Fibroblast of lung (primary cell): ENCODE measurements at regions not wholly inside any gene's neighbourhood (a gene's known extent, or its start where the extent isn't known, plus 50 kb on each side); places are given as distances from the start of the nearest gene placed in this dataset.
A peak's percentile ranks its signal among the peaks of the same experiment; 100 is the strongest.

Experiments used
- DNase-seq, 2 donors: peaks; one replicate each; pipeline versions ENCODE4 v3.0.0 to v3.0.0-alpha.2; 2010; ENCODE audit warnings: low read depth in 2 of 2
- H2AFZ ChIP-seq: 2 replicates; pipeline ENCODE4 v1.5.1; 2012; ENCODE audit warnings: low read length, control low read depth, inconsistent platforms
- H3K27ac ChIP-seq: 2 replicates; pipeline ENCODE4 v1.5.1; 2011; ENCODE audit warnings: low read length, control low read depth; ENCODE audit not compliant: insufficient read depth
- H3K27me3 ChIP-seq: 2 replicates; pipeline ENCODE4 v1.5.1; 2011; ENCODE audit warnings: mild to moderate bottlenecking, low read length; ENCODE audit not compliant: control insufficient read depth, insufficient read depth
- H3K36me3 ChIP-seq: 2 replicates; pipeline ENCODE4 v1.5.1; 2011; ENCODE audit warnings: low read length; ENCODE audit not compliant: control insufficient read depth, insufficient read depth
- H3K4me1 ChIP-seq: 2 replicates; pipeline ENCODE4 v1.5.1; 2011; ENCODE audit warnings: low read length; ENCODE audit not compliant: control insufficient read depth, insufficient read depth; ENCODE audit errors: extremely low read depth
- H3K4me2 ChIP-seq: 2 replicates; pipeline ENCODE4 v1.5.1; 2011; ENCODE audit warnings: low read length, control low read depth; ENCODE audit not compliant: insufficient read depth; ENCODE audit errors: extremely low read depth
- H3K4me3 ChIP-seq, 4 experiments: fragments of 200-600 bp in 1 of 4; sonication (generic) in 1 of 4; replicated peaks in 1 of 4; 2 replicates each; pipeline ENCODE4 v1.5.1; 2011 to 2016; ENCODE audit warnings: low read length in 4 of 4, low read depth in 3 of 4, mild to moderate bottlenecking in 3 of 4, control low read depth in 2 of 4, inconsistent platforms in 1 of 4, mixed read lengths in 1 of 4; ENCODE audit not compliant: insufficient read depth in 1 of 4; ENCODE audit errors: control extremely low read depth in 1 of 4
- H3K79me2 ChIP-seq: 2 replicates; pipeline ENCODE4 v1.5.1; 2012; ENCODE audit warnings: mild to moderate bottlenecking, low read length, inconsistent platforms; ENCODE audit not compliant: control insufficient read depth, insufficient read depth
- H3K9ac ChIP-seq: 2 replicates; pipeline ENCODE4 v1.5.1; 2011; ENCODE audit warnings: mild to moderate bottlenecking, low read length, control low read depth; ENCODE audit not compliant: insufficient read depth
- H3K9me3 ChIP-seq: 2 replicates; pipeline ENCODE4 v1.5.1; 2012; ENCODE audit warnings: low read depth, low read length; ENCODE audit not compliant: control insufficient read depth, insufficient read depth
- H4K20me1 ChIP-seq: 2 replicates; pipeline ENCODE4 v1.5.1; 2011; ENCODE audit warnings: low read length; ENCODE audit not compliant: control insufficient read depth, insufficient read depth; ENCODE audit errors: extremely low read depth
- CTCF ChIP-seq, 2 donors: IDR thresholded peaks in 1 of 2; conservative IDR thresholded peaks in 1 of 2; 1 replicate in 1 of 2; 2 replicates in 1 of 2; pipeline ENCODE4 v1.5.1; 2011 to 2012; ENCODE audit warnings: low read length in 2 of 2, control low read depth in 1 of 2, inconsistent platforms in 1 of 2, low read depth in 1 of 2, mild to moderate bottlenecking in 1 of 2
- EZH2 ChIP-seq: IDR thresholded peaks from 2 replicates; pipeline ENCODE4 v1.5.1; 2012; ENCODE audit warnings: low read length, control low read depth, mild to moderate bottlenecking; ENCODE audit errors: missing control alignments

GRCh38 chr1:94637121-94637520 lies 95.6 kb upstream of the F3 start:
- H2AFZ ChIP-seq: no peak overlapping the region
- H3K4me2 ChIP-seq: peak overlapping the region; percentile 26
- peaks cover 10% of the 10 kb centered on the region for H3K4me1 ChIP-seq
- no peak overlapping the region for H3K4me3 ChIP-seq
- no peak for DNase-seq
- H3K27me3 ChIP-seq: no peaks in the 10 kb centered on the region
- H3K9me3 ChIP-seq: no peaks in the 10 kb centered on the region
- H3K27ac ChIP-seq: peak overlapping the region; percentile 56
- TF ChIP-seq EZH2: no peak
- no peak for TF ChIP-seq CTCF (conservative IDR thresholded peaks at IDR 0.05 in 1 of 2, IDR thresholded peaks at IDR 0.05 in 1 of 2; ENCODE audit: low read depth in 1 of 2, low read length in 2 of 2)
- no peaks in the 10 kb centered on the region for H3K36me3 ChIP-seq
- no peaks in the 10 kb centered on the region for H4K20me1 ChIP-seq
- no peaks in the 10 kb centered on the region for H3K79me2 ChIP-seq
- H3K9ac ChIP-seq: no peak overlapping the region

GRCh38 chr1:94636624-94637023 lies 95.1 kb upstream of the F3 start:
- peaks cover 10% of the 10 kb centered on the region for H3K4me1 ChIP-seq
- DNase-seq: peak; percentile 54 to 88
- H4K20me1 ChIP-seq: no peaks in the 10 kb centered on the region
- H3K27me3 ChIP-seq: no peaks in the 10 kb centered on the region
- no peaks in the 10 kb centered on the region for H3K9me3 ChIP-seq
- no peak overlapping the region for H2AFZ ChIP-seq
- no peak overlapping the region for H3K4me3 ChIP-seq
- no peaks in the 10 kb centered on the region for H3K36me3 ChIP-seq
- H3K4me2 ChIP-seq: peak overlapping the region; percentile 63
- H3K9ac ChIP-seq: no peak overlapping the region
- no peaks in the 10 kb centered on the region for H3K79me2 ChIP-seq
- peak overlapping the region; percentile 56 for H3K27ac ChIP-seq
- TF ChIP-seq EZH2 (no peak), CTCF (conservative IDR thresholded peaks at IDR 0.05 in 1 of 2, IDR thresholded peaks at IDR 0.05 in 1 of 2; ENCODE audit: low read depth in 1 of 2, low read length in 2 of 2) (no peak)

GRCh38 chr1:94636100-94636499 lies 94.5 kb upstream of the F3 start:
- peak overlapping the region; percentile 56 for H3K27ac ChIP-seq

More at GRCh38 chr1:94636100-94636499, 94.5 kb upstream of the F3 start:
- Histone ChIP-seq H3K79me2 (no peaks in the 10 kb centered on the region), H3K9me3 (no peaks in the 10 kb centered on the region), H3K36me3 (no peaks in the 10 kb centered on the region), H3K4me3 (no peak overlapping the region), H3K9ac (no peak overlapping the region), H3K4me1 (peaks cover 10% of the 10 kb centered on the region), H3K4me2 (peak overlapping the region; percentile 63), H2AFZ (no peak overlapping the region), H3K27me3 (no peaks in the 10 kb centered on the region), H4K20me1 (no peaks in the 10 kb centered on the region)
- TF ChIP-seq EZH2: no peak
- TF ChIP-seq CTCF (conservative IDR thresholded peaks at IDR 0.05 in 1 of 2, IDR thresholded peaks at IDR 0.05 in 1 of 2; ENCODE audit: low read depth in 1 of 2, low read length in 2 of 2): no peak
- DNase-seq: no peak
